HK-2 (cell line): ENCODE measurements at regions not wholly inside any gene's neighbourhood (a gene's known extent, or its start where the extent isn't known, plus 50 kb on each side); places are given as distances from the start of the nearest gene placed in this dataset.
"Not testable (repeated sequence)": the region's sequence is repeated elsewhere in the genome, so short reads cannot be mapped to it uniquely, and the experiment has no call there.

Experiments used
- DNase-seq: peaks from one replicate; pipeline ENCODE4 v3.0.0-alpha.2; 2018; ENCODE audit not compliant: unreplicated experiment

GRCh38 chr3:106819440-106819839, 557.8 kb upstream of the CCDC54 start:
- no peak for DNase-seq

GRCh38 chr3:106820726-106821362, 556.4 kb upstream of the CCDC54 start:
- DNase-seq: no peak

DNA sequence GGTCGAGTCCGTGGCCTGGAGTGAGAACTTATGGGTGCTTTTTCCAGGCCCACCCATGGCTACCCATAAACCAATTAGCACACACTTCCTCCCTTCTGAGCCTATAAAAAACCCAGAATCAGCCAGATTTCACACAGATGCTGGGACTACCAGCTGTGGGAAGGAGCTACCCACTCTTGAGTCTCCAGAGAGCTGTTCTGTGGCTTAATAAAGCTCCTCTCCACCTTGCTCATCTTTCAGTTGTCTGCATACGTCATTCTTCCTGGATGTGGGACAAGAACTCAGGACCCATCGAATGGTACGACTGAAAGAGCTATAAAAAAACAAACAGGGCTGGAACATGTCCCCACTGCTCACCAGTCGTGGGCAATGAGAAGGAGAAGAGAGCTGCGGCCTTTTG, 555.4 kb upstream of the CCDC54 start:
- no peak for DNase-seq

GRCh38 chr3:106822204-106822603, 555.0 kb upstream of the CCDC54 start:
- no peak for DNase-seq

DNA sequence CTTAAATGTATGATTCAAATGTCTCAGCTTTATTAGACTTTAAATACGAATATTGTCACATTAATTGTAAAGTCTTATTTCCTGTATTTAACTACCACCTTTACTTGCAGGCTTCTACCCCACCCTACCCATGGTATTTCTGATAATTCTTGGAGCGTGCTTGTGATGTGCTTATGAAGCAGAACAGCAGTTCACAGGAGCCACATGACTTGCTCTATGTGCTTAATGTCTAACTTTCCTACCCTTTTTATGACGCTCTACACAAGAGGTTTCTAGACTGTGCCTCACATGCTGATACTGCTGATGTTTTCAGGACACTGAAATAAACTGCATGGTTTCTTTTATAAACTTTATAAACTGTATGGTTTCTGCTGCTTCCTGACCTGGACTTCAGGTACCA, 553.5 kb upstream of the CCDC54 start:
- DNase-seq: no peak

GRCh38 chr3:106824856-106825255, 552.4 kb upstream of the CCDC54 start:
- DNase-seq: no peak

DNA sequence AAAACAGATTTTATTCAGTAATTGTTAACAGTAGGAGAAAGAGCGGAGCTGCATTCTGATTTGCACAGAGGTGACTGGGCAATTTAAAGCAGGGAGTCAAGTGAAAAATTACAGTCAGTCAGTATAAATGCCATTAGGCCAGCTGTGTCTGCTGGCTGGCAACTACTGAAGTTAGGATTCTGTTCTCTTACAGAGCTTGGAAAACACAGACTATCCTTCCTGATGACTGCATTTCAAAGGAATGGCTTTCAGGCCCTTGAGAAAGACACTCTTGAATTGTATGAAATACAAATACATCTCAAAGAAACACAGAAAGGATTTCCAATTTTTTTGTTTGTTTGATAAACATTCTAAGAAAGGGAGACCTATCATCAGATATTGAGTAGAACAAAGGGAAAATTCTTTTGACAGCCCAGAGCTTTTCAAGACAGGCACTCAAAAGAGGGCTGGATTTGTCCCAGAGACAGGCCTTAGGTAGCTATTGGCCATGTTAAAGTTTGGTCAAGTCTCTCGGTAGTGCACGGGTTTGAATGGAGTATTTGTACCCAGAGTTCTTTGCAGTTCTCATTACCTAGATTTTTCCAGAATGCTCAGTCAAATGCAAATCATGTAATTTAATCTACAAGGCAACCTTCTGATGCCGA, 551.2 kb upstream of the CCDC54 start:
- DNase-seq: no peak

DNA sequence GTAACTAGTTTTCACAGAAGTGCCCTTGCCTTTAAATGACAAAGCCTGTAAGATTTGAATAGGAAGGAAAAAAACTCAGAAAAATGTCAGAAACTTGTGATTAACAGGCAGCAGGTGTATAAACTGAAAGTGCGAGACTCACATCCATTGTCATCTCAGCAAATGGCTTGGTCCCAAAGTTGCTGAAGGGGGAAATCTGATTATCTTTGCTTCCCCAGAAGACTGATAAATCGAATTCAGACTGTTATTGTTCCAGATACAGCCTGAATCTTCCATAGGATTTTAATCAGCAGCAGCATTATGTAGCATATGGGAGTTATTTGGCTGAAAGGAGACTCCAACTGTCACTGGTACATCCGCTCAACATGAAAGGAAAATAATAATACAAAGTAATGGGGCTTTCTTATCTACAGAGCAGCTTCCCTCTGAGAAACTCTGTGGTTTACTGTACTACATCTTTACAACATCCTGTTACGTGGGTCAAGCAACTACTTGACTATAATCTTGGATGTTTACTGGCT, 550.4 kb upstream of the CCDC54 start:
- no peak for DNase-seq

GRCh38 chr3:106827515-106828213, 549.6 kb upstream of the CCDC54 start:
- DNase-seq: no peak

DNA sequence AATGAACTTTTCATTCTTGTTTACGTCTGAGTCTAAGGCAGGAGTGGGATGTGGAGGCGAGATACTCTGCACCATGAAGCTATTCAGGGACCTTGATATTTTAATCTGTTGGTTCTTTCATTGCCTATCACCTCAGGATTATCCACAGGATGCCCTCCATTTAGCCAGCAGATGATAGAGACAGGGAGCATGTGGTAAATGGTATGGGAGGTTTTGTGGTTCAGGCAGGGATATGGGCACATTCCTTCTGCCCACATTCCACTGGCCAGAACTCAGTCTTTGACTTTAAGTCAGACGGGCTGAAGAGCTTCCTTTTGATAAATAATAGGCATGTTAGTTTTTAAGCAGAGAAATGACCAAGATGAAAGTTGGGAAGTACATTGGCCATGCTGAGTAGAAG, 548.0 kb upstream of the CCDC54 start:
- DNase-seq: peak; percentile 20

DNA sequence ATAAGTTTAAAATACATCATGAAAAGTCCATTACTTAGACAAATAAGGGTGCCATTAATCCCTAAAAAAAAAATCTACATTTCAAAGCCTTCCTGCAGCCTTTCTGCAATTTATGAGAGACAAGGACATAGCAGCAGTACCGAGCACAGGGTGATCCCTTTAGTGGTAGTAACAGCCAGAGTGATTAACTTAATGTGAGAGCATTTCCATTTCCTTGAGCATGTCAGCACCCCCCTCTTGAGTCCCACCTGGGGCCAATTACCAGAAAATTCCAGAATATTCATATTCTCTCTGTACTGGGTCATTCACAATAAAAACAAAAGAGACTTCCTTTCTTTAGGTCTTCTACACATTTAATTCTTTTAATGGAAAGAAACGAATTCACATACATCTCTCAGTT, 546.9 kb upstream of the CCDC54 start:
- no peak for DNase-seq

DNA sequence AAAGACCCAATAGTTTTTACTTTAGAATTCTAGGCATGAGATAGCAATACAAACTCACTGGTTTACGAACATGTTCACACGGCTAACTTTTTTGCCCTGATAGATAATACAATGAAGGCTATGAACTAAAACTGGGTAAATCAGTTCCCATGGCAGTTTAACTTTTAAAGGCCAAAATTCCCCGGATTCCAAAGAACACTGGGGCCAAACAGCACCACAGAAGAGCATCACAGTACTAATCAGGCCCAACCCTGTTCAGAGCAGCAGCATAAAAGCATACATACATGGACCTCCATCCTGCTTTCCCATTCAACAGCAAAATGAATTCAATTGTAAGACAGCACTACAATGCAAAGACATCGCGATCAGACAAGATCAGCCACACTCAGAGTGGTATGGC, 540.3 kb upstream of the CCDC54 start:
- no peak for DNase-seq

DNA sequence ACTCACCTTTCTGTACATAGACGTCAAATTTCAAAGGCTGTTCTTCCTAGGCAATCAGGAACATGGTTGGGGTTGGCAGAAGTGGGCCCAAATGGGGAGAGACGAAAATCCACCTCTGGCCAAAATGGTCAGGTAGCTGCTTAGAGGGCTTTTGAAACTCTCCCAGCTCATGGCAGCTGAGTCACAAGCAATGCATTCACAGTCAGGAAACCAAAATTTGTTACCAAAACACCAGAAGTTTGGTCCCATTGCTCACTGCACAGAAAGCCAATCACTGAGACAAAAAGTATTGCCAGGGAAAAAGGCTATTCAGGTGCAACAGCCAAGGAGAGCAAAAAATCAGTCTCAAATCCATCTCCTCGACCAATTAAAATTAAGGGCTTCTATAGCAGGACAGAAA, 539.6 kb upstream of the CCDC54 start:
- DNase-seq: no peak

DNA sequence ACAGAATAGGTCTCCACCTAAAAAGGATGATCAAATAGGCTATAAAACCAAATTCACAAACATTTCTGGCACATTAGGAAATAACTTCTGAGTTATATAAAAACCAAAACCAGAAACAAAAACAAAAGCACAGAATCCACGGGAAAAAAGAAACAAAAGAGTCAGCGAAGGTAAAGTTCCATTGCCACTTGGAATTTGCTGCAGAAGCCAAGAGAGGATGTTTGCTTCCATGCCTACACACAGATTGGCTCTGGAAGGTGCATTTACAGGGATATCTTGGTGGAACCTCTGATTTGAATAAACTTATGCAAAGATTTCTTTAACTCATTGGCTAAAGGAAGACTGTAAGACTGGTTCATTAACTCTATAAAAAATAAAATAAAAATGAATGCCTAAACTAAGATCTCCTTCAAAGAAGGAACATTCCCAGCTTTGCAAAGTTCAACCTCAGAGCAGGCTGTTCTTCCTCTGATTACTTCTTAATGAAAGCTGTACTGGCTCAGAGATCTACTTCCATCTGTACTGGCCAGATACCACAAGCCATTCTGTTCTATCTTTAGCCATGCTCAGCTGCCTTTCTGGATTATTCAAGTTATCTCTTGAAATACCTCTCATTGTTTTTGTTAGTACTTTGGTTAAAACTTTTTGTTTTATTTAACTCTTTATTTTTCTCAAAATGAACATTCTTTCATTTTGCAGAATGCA, 537.5 kb upstream of the CCDC54 start:
- no peak for DNase-seq

DNA sequence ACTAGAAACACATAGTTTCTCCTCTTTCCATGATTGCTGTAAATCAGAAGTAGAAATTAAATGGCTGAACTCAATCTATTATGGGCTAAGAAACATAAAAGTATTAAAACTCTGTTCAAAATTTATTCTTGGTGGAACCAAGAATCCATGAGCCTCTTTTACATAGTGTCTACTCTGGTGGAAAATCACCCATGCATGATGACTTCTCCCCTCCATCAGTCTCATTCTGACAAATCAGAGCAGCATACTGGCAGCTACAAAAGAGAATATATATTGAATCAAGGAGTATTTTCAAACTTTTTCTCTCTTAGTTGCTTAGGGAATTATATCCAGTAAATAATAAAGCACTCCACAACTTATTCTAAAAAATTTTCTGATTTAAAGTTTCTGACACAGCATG, 536.9 kb upstream of the CCDC54 start:
- DNase-seq: no peak

DNA sequence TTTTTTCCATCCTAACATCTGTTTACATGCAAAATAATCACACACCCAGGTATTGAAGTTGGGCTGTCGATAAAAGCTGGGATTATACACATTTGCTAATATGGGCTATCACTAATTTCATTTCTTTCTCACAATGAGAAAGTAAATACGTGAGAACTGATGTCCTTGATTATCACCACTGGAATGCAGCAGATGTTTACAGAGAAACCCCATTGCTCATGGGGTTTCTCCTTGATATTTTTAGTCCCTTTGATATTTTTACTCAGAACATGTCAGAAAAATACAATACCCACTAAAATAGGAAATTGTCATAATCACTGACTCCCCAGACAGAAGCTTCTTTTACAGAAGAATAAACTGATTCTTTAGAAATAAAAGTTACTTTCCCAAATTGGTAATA, 535.1 kb upstream of the CCDC54 start:
- DNase-seq: no peak

DNA sequence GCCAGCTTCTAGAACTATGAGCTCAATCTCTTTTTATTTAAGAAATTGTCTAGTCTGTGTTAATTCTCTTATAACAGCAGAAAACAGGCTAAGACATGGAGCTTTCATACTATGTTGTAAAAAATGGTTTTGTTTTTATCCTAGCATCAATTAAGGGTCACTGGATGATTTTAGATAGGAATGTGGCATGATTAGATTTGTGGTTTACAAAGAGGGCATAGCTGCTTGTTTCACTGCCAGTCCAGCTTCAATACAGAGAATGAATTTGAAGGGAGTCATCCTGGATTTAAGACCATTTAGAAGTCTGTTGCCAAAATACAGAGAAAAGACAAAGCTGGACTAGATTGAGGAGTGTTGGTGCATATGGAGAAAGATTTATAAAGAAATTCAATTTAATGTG, 532.6 kb upstream of the CCDC54 start:
- DNase-seq: no peak

DNA sequence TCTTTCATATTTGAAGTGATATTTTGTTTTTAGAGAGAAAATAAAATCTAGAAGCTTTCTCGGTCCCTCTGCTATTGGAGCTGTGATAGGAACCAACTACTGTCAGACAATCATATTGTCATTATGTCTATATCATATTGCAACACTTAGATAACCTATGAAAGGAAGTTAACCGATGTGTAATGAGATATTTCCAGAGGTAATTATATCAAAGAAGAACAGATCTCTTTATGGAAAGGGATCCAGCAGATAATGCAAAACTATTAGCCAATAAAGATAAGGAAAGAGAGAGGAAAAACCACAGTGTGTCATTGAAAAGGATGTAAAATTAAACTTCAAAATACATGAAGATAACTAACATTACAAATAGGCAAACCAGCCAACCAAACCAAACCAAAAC, 529.1 kb upstream of the CCDC54 start:
- no peak for DNase-seq

DNA sequence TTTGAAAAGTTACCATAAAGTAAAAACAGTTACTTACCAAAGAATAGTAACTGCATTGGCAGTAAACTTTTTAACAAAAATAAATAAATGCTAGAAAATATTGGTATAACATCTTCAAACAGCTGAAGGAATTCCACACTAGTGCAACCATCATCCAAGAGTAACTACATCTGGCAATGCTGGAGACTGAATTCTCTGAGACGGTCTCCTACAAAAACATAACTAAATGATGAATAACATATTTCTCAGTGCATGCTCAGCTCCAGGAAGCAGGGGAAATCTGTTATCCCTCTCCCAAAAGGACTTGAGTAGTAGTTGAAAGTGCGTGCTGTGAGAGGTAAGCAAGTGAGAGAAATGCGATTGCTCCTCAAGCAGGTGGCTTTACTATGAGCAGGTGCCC, 526.8 kb upstream of the CCDC54 start:
- no peak for DNase-seq

GRCh38 chr3:106858321-106858720, 518.9 kb upstream of the CCDC54 start:
- DNase-seq: not testable (repeated sequence)

GRCh38 chr3:106860182-106860581, 517.1 kb upstream of the CCDC54 start:
- DNase-seq: no peak

DNA sequence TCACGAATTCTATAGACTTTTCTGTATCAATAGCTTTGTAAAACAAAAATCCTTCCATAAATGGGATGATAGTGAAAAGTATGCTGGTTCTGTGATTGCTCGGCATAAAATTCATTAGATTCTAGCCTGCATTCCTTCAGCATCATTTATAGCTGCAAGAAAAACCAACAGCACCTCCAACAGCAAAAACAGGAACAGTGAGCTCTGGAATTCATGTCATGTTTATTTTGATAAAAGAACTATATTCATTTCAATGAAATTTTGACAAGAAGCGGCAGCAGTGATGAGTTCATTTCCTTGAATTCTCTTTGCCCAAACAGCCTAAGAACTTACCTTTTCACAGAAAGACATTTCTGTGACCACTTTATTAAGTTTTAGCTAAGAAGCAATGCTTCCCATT, 515.2 kb upstream of the CCDC54 start:
- no peak for DNase-seq

DNA sequence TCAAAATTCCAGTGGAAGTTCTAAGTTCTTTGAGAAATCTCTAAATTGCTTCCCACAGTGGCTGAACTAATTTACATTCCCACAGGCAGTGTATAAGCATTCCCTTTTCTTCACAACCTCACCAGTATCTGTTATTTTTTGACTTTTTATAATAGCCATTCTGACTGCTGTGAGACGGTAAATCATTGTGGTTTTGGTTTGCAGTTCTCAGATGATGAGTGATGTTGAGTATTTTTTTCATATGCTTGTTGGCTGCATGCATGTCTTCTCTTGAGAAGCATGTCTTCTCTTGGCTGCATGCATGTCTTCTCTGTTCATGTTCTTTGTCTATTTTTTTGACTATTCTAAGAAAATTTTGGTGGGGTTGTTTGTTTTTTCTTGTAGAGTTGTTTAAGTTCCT, 499.6 kb upstream of the CCDC54 start:
- DNase-seq: no peak
